SK-N-DZ (cell line): ENCODE measurements at regions not wholly inside any gene's neighbourhood (a gene's known extent, or its start where the extent isn't known, plus 50 kb on each side); places are given as distances from the start of the nearest gene placed in this dataset.
"Not testable (repeated sequence)": the region's sequence is repeated elsewhere in the genome, so short reads cannot be mapped to it uniquely, and the experiment has no call there.

Source experiments
- DNase-seq: peaks from one replicate; pipeline ENCODE4 v3.0.0-alpha.2; 2015; ENCODE audit warnings: low spot score

DNA sequence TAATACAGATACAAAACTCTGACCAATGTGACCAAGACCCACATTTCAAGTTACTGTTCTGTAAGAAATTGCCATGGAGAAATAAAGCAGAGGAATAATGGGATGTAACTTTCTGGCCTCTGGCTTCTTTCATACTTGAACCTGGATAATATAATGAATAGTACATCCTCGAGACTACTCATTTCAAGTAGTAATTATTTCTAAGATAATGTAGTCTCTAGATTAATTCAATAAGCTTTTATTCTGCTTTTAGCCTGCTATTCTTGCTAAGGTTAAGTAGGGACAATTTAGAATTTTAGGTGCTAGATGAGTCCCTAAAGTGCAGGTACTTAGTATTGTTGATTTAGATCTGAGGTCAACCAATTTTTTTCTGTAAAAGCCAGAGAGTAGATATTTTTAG lies 178.7 kb upstream of the IL15 start:
- no peak for DNase-seq

DNA sequence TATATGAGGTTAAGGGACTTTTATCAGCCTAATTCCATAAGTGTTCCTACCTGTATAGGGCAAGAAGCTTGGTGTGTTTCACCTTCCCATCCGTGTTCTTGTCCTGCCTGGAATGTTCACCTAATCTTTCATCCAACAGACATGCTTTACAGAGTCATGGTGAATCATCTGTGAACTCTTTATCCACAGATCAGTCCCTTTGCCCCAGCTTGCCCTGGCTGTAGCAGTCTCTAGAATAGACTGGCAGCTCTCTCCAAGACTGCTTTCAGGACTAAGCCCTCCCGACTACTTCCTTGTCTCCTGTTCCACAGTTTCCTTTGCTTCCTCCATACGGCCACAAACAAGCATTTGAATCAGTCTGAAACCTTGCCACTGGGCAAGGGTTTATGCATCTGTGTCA lies 177.9 kb upstream of the IL15 start:
- peak; percentile 27 for DNase-seq

DNA sequence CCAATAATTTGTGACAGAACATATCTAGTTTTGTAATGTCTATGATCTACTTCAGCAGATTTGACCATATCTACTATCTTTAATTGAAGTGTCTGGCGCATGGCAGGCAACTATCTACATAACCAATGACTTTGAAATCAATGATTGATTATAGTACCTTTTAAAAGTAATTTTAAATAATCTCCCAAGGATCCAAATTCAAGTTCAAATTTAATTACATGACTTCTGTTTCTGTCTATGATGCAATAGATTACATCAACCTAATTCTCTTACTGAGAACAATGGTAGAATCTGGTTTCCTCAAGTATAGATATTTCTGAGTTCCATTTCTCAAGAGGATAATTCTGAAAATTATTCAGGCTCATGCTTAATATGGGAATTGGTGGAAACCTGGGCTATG lies 177.4 kb upstream of the IL15 start:
- DNase-seq: no peak

DNA sequence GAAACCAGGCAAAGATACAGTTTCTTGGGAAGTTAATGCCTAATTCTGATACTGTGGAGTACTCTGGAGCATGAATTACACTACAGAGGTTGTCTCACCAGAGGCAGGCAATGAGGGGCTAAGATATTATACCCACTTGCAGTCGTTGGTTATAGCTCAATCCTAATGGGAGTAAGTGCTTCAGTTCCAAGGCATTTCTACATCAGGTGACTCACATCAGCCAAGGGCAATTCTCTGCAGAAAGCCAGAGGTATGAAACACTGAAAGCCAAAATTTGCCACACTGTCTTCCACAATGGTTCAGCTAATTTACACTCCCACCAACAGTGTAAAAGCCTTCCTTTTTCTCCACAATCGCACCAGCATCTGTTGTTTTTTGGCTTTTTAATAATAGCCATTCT lies 174.0 kb upstream of the IL15 start:
- DNase-seq: no peak

DNA sequence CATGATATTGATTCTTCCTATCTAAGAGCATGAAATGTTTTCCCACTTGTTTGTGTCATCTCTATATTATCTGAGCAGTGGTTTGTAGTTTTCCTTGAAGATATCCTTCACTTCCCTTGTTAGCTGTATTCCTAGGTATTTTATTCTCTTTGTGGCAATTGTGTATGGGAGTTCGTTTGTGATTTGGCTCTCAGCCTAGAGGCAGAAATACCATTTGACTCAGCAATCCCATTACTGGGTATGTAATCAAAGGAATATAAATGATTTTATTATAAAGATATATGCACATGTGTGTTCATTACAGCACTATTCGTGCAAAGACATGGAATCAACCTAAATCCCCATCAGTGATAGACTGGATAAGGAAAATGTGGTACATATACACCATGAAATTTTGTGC lies 172.7 kb upstream of the IL15 start:
- no peak for DNase-seq

DNA sequence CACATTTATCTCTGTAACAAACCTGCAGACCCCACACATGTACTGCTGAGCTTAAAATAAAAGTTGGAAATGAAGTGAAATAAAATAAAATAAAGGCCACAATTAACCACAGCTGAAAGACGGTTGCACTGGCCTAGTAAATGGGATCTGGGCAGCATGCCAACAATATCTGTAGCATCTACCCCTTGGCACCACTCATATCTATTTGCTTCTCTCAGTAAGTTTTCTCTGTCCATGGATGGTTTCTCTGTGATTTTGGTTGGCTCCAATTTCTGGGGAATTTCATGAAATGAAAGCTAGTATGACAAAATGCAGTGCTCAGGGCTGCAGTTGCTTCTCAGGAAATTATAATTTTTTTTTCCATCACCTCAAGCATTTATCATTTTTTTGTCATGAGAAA lies 172.0 kb upstream of the IL15 start:
- no peak for DNase-seq

DNA sequence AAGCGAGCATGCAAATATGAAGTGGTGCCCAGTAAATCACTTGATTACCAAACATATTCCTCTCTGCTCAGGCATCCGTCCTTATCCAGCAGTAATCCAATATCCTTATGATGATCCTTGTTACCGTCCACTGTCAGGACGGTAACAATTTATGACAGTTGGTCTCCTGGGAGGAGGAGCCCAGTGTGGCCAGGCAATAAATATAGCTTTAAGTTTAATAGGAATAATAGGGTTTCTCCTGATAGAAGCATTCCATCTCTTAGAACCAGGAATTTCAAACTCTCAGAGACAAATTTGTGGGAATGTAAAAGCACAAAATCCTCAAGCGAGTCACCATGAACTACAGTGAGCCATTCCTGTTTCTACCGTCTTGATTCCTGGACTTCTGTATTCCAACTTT lies 171.2 kb upstream of the IL15 start:
- DNase-seq: peak; percentile 63

DNA sequence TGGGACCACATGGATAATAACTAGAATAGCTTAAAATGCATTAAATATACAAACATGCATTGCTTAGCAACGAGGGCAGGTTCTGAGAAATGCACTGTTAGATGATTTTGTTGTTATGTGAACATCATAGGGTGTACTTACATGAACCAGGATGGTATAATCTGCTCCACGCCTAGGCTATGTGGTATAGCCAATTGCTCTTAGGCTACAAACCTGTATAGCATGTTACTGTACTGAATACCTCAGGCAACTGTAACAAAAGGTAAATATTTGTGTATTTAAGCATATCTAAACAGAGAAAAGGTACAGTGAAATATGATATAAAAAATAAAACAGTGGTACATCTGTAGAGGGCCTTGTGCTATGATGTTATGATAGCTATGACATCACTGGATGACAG lies 169.2 kb upstream of the IL15 start:
- no peak for DNase-seq

DNA sequence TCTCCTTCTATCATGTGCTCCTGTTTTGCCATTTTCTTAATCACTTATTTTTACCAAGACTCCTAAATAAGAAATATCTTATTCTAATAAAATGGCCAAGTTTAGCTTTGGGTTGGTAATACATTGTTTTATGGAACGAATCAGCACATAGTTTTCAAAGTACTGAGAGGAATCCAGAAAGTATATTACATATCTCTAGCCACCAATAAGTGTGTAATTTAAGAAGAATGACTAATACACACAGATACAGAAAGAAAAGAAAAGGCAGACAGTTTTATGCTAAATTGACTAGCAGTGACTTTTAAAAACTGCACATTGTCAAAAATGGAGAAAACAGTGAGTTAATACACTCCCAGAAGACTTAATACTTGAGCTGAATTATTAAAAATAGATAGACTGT lies 167.0 kb upstream of the IL15 start:
- no peak for DNase-seq

DNA sequence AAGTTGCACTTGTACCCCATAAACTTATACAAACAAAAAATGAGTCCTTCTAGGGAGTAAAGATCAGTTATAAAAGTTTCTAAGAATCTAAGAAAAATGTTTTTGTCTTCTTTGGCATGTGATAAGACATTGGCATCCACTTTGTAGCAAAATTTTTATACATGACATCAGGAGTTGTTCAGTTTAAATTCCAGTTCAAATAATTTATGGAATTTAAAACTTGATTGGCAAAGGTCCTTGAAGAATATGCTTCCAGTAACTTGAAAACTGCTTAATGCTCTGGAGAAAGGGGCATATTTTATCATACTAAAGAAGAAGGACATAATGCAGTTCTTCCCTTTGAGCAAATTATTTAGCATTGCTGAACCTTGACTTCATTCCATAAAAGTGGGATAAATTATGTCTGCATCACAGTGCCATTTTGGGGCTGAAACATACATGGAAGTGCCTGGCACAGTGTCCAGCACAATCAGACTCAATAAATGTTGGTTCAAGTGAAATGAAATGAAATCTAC lies 163.3 kb upstream of the IL15 start:
- no peak for DNase-seq

DNA sequence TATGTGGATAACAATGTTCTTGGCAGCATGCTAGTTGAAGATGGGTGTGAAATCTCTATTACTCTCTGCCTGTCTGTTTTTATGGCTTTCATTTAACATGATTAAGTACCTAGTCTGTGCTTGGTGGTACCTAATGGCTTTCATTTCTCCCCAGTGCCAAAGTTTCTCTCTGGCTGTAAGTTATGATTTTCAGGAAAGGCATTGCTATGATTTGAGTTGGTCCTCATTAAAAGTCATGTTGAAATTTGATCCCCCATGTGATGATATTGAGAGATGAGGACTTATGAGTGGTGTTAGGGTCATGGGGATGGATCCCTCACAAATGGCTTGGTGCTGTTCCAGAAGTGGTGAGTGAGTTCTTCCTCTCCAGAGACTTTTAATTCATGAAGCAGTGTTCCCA lies 162.4 kb upstream of the IL15 start:
- DNase-seq: no peak

DNA sequence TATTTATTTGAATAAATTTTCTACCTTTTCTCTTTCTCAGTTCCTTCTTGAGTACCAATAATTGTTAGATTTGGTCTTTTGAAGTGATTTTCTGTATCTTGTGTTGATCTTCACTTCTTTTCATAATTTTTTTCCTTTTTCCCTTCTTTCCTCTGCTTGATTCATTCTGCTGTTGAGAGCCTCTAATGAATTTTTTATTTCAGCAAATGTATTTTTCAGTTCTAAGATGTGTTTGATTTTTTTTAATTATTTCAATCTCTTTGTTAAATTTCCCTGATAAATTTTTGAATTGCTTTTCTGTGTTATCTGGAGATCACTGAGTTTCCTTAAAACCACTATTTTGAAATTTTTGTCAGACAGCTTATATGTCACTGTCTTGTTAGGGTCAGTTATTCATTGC lies 155.4 kb upstream of the IL15 start:
- DNase-seq: no peak

DNA sequence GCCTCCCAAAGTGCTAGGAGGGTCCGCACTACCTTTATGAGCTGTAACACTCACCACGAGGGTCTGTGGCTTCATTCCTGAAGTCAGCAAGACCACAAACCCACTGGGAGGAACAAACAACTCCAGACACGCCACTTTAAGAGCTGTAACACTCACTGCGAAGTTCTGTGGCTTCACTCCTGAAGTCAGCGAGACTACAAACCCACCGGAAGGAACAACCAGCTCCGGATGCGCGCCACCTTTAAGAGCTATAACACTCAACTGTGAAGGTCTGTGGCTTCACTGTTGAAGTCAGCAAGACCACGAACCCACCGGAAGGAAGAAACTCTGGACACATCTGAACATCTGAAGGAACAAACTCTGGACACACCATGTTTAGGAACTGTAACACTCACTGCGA lies 152.1 kb upstream of the IL15 start:
- DNase-seq: not testable (repeated sequence)

DNA sequence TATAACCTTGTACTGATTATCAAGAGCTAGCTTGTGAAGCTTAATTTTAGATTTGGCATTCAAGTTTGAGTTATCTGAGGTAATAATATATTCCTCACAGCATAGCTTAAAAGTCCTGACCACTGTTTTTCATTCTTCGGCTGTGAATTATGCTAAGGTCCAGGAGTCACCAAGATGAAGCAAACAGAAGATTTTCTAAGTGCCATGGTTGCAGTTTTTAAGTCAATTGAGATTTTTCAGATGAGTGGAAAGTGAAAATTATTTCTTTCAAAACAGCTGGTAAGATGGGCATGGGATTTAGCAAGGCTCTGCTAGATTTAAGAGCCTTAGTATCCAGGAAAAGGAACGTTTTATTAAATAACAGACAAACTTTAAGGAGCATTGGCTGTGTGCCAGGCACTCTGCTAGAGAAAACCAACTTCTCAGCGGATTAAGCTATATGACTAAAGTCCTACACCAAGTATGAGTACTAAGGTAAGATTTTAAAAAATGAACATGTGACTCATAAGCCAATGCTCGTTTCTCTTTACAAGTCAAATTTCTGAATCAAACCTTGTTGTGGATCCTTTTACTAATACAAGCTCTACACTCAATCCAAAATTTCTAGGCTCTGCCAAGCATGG lies 149.9 kb upstream of the IL15 start:
- no peak for DNase-seq

DNA sequence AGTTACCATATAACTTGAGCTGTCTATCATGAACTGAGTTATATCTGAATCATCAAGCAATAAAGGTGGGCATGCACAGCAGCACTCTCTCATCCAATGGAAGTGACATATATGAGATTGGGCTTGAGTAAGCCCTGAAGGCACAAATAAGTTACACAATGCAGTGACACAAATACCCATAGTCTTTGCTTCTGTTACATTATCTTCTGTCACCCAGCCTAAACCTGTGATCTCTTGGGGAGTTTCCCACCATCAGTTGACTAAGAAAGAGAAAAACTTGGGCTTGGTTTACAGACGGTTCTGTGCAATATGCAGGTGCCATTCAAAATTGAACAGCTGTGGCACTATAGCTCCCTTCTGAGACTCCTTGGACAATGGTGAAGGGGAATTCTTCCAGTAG lies 138.8 kb upstream of the IL15 start:
- DNase-seq: no peak

DNA sequence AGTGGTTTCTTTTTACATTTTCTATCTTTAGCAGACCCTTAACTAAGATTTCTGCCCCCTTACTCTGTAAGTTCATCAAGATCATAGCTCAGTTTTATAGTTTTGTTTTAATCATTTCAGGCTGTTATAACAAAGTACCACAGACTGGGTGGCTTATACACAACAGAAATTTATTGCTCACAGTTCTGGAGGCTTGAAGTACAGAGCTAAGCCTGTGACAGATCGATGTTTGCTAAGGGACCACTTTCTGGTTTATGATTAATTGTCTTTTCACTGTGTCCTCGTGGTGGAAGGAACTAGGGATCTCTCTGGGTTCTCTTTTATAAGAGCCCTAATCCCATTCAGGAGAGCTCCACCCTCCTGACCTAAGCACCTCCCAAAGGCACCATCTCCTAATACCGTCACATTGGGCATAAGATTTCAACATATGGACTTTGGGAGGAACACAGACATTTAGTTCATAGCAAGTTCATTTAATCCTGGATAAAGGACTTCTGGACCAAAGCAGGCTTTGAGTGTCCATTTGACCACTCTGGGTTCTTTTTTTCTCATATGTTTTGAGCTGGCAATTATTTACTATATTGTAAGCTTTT lies 137.0 kb upstream of the IL15 start:
- DNase-seq: no peak

DNA sequence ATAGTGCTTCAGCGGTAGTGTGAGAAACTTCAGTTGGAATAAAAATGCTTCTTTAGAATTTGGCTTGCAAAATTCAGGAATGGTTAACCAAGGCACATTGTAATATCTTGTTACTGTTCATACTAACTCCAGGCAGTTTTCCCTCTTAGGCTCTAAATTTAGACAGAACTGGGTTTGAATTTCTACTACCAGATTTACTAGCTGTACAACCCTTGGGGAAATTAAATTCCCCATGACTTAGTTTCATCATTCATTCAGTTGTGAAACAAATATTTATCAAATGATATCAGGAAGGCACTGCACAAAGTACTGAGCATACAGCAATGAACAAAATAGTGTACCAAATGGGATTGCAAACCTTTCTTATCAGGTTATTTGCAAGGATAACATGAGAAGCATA lies 135.0 kb upstream of the IL15 start:
- DNase-seq: no peak

DNA sequence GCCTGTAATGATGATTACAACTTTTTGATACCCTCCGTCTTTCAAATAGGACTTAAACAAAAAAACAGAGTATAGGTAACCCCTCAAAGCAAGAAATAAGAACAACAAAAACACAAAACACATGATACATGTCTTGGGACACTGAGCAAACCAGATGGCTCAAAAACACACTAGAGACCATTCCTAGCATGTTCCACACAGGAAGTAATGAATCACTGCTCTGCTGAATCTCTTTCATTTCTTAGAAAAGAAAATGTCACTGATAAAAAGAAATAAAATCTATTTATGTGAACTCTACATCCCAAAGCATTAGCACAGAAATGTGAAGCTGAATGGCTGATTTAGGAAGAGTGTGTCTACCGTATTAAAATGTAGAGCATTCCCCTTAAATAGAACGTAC lies 134.5 kb upstream of the IL15 start:
- no peak for DNase-seq

DNA sequence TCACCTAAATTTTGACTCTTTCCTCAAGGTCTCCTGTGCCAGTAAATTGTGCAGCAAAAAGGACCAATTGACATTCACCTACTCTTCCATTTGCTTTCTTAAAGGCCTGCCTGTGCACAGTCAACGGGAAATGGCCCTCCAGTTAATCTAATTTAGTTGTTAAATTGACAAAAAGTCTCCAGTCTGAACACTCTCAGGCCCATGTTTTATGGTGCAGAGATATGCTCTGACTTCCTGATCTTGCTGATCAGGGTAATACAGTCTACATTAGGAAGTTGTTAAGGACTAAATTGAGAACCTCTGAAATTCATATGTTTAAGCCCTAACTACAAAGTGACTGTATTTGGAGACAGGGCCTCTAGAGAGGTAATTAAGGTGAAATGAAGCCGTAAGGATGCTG lies 133.6 kb upstream of the IL15 start:
- DNase-seq: peak; percentile 83

DNA sequence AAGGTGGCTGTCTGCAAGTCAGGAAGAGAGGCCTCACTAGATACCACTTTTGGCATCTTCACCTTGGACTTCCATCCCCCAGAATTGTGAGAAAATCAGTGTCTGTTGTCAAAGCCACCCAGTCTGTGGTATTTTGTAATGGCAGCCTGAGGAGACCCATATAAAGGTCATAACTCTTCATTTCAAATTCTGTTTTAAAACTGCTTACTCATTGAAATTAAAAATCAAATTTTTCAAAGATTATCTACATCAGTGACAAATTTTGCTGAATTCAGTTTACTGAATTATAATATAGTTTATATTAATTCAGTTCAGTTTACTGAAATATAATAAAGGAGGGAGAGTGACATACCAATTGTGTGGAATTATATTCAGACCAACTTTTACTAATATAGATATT lies 133.1 kb upstream of the IL15 start:
- DNase-seq: no peak

DNA sequence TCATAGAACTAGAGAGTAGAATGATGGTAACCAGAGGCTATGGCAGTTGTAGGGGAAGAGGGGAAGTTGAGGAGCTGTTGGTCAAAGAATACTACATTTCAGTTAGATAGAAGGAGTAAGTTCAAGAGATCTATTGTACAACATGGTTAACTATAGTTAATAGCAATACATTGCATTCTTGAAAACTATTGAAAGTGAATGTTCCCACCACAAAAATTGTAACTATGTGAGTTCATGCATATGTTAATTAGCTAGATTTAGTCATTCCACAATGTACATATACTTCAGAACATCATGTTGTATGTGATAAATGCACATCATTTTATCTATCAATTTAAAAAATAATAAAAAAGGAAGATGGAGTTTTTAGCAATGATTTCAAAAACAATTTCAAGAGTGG lies 125.3 kb upstream of the IL15 start:
- no peak for DNase-seq

DNA sequence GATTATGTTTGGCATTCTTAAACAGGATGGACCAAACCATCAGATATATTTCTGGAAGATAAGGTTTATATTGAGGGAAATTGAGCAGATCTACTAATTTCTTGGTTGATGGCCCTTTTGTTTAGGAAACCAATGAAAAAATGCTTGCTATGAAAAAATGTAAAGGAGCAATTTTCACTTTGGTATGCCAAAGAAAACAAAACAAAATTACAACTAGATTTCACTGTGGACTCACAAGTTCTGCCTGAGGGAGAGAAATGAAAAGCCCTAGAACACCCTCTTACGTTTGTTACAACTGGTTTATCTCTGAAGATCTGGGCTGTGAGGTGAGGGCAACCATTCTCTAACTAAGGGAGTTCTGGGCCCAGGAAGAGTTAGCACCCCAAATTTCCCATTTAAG lies 122.5 kb upstream of the IL15 start:
- no peak for DNase-seq

DNA sequence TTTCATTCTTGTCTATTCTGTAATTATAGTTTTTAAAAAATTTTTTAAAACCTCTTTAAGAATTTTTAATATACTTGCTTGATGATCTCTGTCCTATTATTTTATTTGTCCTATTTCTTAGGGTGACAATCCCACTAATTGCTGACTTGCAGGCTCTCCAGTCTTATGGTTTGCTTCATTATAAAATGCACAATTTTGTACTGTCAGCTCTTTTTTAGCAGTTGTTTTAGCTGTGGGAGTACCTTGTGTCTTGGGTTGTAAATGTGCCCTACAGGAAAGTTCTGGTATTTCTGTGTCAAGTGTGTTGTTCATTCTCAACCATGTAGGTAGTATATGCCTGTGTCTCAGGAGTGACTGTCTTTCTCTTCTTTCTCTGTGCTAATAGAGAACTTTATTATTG lies 118.2 kb upstream of the IL15 start:
- DNase-seq: no peak

DNA sequence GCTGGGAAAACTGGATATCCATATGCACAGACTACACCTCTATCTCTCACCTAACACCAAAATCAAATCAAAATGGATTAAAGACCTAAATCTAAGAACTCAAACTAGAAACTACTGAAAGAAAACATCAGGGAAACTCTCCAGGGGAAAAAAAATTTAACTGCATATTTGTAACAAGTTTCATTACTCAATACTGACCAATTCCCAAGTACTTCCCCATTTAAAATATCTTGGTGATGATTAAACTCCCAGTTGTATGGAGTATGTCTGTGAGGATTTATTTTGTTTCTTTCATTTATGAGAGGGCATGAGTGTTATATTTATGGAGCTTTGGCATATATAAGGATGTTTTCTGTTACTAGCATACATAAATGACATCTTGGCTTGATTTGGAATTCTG lies 112.3 kb upstream of the IL15 start:
- no peak for DNase-seq
